ENCODE measurements at regions not wholly inside any gene's neighbourhood (a gene's known extent, or its start where the extent isn't known, plus 50 kb on each side); places are given as distances from the start of the nearest gene placed in this dataset.

DNA sequence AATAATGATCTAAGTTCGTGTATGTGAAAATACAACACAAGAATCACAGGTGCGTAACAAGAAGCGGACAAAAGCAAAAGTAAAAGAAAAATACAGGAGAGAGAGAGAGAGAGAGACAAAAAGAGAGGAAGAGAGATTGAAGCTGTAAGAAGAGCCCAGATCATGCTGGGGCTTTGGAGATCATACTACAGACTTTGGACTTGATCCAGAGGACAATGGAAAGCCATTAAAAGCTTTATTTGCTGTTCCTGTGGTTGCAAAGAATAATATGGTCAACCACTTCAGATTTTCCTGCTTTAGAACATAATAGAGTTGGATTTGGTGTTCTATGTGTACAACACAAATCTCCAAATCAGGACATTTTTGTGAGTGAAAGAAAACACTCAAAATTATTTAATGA is 561.4 kb downstream of the CAAP1 start:
- DNase-seq (ENCODE audit: low read depth in 4 of 4, low spot score in 3 of 4) = no peak

DNA sequence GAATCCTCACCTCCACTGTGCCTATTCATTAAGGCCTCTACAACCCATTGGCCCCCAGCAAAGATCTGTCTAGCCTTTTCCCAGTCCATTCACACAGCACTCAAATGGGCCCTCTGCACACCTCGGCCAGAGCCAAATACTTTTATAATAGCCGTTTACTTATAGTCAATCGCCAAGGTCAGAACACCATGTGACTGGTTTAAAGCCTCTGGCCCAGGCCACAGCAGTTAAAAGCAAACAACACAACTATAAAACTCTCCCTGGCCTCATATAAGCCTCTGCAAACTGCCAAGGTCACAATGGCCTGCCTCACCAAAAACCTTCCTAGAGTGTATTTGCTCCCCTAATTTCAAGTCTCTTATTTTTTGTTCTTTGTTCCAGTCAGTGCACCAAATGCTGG is 562.6 kb downstream of the CAAP1 start:
- DNase-seq (ENCODE audit: low read depth in 4 of 4, low spot score in 3 of 4) = no peak

DNA sequence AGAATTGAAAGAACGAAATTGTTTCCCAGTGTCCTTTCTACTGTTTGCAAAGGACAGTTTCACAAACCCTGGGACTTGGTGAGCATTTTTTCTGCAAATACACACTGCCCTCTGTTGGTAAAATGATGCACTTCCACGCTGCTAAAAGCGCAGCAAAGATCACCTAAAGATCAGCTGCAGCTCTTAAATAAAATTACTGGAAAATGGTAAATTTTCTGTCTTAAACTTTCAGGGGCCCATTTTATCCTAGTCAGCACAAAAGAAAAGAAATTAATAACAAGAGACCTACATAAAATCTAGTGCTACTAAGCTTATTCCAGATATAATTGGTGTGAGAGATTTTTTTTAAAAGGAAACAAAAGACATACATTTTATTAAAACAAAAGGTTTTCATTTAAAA is 566.0 kb downstream of the CAAP1 start:
- peak in 2 of 4 donors; percentile 44 to 47 for DNase-seq (ENCODE audit: low read depth in 4 of 4, low spot score in 3 of 4)

DNA sequence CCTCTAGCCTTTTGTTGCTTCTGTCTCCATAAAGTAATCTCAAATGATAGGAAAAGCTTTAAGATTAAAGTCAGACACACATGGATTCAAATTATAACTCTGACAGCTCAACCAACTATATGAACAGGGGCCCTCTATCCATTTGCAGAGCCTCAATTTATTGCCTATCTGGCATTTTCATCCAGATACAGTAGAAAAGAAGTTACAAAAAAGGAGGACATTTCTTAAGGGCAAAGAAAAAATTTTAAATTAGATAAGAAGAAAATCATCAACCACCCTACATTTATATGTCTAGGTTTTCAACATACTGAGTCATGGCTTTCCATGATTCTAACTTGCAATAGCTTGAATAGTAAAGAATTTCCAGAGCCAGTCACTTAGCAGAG is 567.2 kb downstream of the CAAP1 start:
- no peak for DNase-seq (ENCODE audit: low read depth in 4 of 4, low spot score in 3 of 4)

DNA sequence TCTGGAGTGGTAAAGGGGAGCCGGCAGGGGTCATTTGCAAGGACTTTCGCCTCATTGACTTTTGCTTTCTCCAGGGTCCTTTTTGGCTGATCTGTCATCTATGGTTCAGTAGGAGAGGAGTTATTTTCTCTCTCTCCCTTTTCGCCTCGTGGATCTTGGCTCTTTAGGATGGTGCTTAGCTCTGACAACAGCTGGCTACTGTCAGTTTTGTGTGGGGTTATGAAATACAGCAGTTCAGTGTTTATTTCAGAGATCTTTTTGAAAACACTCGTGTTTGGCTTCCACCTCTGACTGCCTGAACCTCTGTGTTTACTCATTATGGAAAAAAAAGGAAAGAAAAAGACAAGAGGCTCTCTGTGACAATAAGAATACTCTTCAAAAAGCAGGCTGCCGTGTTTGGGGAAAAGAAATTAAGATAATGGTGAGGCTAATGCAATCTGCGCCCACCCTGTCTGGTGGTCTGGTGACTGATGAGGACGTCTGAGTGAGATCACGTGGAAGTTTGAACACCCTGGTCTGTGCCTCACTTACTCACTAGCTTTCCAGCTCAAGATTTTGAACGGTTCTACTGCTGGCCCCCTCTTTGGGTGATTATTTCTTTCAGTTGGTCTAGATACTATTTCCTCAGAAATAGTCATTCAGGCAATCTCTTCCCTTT is 567.7 kb downstream of the CAAP1 start:
- no peak for DNase-seq (ENCODE audit: low read depth in 4 of 4, low spot score in 3 of 4)

DNA sequence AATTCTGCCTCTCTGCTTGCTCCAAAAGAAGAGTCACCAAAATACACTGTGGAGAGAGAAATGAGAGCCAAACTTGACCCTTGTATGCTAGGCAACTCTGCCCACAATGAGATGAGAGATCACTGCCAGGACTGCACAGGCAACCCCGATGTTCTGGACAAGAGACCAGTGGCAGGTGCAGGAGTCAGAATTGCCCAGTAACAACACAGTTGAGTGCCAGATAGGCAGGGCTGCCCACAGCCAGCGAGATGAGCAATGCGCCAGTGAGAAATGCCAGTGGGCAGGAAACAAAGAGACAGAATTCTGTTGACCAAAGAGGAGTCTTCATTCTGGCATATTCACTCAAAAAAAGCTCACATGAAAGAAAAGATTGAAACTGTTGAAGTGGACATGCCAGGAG is 570.7 kb downstream of the CAAP1 start:
- DNase-seq (ENCODE audit: low read depth in 4 of 4, low spot score in 3 of 4) = no peak

DNA sequence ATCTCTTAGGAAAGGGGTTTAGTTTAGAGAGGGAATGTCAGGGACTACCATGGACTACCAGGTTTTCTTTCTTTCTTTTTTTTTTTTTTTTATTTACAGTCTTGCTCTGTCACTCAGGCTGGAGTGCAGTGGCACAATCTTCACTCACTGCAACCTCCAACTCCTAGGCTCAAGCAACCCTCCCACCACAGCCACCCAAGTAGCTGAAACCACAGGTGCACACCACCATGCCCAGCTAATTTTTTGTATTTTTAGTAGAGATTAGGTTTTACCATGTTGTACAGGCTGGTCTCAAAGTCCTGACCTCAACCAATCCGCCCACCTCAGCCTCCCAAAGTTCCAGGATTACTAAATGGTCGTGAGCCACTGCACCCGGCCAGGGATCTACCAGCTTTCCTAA is 572.7 kb downstream of the CAAP1 start:
- no peak for DNase-seq (ENCODE audit: low read depth in 4 of 4, low spot score in 3 of 4)

DNA sequence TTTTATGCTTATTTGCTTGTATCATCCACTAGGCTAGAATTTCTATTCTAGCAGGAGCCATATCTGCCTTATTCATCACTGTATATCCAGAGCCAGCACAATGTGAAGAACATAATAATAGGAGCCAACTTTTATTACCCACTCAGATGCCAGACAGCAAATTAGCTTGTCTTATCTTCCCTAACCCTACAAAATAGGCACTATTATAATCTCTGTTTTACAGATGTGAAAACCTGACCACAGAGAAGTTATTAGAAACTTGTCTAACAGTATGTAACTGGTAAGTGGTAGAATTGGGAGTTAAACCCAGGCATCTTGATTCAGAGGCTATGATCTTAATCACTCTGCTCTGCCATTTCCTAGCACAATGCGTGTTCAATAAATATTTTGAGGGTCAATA is 579.5 kb downstream of the CAAP1 start:
- no peak for DNase-seq (ENCODE audit: low read depth in 4 of 4, low spot score in 3 of 4)

DNA sequence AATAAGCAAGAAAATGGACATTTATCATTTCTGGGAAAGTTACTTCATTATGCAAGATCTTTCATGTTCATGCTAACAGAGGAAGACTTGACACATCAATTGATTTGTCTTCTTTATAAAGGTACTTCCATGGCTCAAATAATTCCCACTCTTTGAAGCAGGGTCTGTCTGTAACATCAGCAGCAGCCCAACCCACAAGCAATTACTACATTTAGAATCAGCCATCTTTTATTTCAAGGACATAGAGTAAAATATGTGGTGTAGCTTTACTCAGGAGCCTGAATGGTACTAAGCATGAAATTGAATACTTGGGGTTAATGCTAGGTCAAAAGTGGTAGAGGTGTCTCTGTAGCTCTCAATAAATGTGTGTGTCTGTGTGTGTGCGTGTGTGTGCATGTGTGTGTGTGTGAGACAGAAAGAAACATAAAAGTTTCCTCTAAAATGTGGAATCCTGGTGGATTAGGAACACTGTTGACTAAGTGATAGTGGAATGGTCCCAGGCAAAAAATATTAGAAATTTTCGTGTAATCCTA is 581.1 kb downstream of the CAAP1 start:
- DNase-seq (ENCODE audit: low read depth in 4 of 4, low spot score in 3 of 4) = peak in 1 of 4 donors; percentile 32

DNA sequence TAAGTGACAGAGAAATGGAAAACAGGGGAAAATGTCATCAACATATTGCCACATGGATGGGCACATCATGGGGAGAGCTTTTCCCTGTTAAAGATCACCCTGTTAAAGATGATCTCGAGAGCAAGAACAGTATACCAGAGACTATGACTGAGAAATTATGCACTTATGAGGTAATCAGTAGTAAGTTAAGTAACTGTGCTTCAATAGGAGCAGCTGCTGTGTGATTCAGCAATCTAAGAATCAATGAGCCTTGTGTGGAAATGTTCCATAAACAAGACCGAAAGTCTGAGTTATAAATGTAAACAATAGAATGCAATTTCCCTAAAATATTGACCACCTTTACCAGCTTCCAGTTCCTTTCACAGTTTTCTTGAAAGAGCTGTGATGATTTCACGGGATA is 582.3 kb downstream of the CAAP1 start:
- no peak for DNase-seq (ENCODE audit: low read depth in 4 of 4, low spot score in 3 of 4)

DNA sequence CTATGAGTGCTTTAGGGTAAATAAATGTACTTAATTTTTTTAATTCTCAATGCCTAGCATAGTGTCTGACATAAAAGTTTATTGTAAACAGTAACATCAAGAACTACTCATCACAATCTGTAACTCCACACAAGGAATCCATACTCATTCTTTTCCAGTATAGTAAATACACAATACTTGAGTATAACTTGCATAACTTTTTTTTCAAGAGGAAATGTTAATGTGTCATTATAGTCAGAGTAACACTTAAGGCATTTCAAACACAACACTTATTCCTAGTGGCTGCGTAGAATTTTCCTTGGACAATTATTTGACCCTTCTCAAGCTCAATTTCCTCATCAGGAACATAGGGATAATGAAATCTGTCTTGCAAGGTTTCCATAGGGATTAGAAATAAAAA is 584.3 kb downstream of the CAAP1 start:
- DNase-seq (ENCODE audit: low read depth in 4 of 4, low spot score in 3 of 4) = no peak

DNA sequence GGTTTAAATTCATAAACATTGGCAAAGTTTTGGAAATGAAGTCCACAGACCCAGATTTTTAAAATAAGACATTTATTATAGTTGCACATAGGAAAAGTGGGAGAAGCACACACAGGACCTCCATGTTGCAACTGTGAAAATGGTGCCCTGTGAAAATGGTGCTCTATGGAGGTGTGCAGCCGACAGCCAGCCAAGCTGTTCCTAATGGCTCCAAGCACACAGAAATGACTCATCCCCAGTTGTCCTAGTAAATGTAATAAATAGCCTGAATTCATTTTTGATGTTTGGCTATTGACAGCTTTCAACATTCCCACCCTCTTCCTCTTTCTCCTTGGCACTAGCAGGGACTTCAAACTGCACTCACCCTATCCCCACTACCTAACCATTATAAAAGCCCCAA is 590.9 kb downstream of the CAAP1 start:
- no peak for DNase-seq (ENCODE audit: low read depth in 4 of 4, low spot score in 3 of 4)

DNA sequence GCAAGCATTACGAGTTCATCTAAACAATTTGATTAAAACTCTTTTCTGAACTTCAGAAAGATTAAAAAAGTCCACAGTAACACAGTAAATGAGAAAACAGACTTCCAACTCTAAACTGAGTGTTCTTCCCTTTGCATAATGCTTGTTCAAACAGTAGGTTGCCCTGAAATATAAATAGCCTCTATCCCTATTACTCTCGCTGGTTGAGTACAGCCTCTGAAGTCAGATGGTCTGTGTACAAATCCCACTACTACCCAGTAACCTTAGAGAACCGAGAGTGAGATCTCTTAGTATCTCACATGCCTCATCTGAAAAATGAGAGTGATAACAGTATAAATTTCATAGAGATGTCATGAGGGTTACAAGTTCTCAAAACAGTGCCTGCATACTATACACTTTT is 591.6 kb downstream of the CAAP1 start:
- DNase-seq (ENCODE audit: low read depth in 4 of 4, low spot score in 3 of 4) = no peak

DNA sequence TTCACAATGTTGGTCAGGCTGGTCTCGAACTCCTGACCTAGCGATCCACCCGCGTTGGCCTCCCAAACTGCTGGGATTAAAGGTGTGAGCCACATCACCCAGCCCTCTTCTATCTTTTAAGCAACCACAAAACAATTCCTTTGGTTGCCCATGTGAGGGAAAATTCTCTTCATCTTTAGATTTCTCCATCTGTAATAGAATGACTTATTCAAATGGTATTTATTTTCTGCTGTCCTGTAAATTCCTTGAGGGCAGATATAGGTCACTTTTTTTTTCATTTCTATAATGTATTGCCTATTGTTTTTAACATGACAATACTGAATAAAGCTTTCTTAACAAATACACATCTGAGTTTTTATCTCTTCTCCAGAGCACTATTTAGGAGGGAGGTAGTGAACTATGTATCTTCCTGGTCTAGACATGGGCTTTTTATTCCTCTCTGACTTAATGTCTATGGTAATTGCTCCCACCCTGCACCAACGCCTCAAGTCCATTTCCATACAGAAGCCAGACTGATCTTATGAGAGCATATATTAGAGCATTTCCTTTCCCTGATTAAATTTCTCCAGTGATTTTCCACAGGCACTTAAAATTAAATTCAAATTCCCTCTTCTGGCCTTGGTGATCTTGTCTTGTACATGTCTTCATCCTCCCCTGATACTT is 595.6 kb downstream of the CAAP1 start:
- DNase-seq (ENCODE audit: low read depth in 4 of 4, low spot score in 3 of 4) = no peak

DNA sequence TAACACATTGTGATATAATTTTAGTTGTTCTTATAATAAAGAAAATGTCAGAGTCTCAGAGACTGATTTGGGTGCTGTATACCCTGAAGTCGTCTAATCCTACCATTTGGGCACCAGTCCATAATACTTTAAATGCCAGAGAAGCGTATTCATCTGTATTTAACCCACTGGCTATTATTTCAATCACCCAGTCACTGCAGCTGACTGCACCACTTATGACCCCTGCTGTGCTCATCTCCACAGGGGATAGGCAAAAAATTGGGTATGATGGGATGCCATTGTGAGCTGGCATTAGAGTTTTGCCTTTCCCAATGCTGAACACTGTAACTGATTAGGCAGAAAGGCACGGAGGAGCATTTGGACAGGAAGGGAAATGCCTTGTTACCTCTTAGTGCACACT is 599.7 kb downstream of the CAAP1 start:
- no peak for DNase-seq (ENCODE audit: low read depth in 4 of 4, low spot score in 3 of 4)

DNA sequence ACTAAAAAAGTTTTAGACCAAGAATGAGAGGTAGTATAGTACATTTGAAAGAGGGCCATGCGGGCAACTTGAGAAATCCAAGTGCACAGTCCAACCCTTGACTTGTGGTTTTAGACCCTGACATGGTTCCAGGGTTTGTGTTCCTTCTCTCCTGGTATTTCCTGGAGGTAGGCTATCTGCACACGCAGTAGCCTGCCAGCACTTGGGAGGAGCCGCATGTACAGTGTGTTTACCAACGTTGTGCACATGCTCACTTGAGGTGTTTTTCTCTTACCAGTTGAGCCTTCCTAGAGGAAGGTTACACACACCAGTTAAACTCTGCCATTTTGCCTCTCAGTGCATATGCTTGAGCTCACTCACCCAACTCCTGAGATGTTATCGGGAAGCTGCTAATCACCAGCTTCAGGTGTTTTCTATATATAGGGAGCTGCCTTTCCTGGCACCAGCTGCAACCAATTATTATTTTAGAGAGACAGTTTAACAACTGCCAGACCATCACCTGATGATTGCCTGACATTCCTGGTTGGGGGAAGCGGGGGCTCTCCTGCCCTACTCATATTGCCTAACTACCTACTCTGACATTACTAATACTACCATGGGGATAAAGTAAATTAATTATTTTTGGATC is 593.4 kb upstream of the TUSC1 start:
- peak in 1 of 4 donors; percentile 4 for DNase-seq (ENCODE audit: low read depth in 4 of 4, low spot score in 3 of 4)

DNA sequence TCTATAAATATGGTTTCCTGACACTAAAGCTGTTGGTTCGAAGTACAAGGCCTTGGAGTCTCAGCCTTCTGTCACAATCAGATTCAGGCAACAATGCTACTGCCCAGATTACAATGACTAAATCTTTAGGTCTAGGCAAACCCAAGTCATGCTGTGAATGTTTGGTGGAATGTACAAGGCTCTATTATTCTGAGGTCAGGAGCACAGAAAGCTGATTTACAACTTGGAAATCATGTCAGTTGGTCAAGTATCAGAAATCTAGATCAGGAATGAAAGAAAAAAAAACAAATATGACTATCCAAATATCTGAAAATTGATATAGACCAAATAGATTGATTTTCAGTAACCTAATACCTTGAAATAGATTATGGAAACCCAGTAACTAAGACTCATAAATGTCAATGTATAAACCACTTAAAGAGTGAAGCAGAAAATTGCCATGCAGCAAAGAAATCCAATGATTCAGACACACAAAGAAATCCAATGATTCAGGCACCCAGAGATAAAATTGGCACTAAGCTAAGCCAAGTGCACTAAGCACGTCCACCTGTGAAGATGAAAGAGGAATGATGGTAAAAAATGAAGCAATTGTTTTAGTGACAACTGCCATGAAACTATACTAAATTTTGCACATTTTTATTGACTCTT is 588.0 kb upstream of the TUSC1 start:
- DNase-seq (ENCODE audit: low read depth in 4 of 4, low spot score in 3 of 4) = no peak

DNA sequence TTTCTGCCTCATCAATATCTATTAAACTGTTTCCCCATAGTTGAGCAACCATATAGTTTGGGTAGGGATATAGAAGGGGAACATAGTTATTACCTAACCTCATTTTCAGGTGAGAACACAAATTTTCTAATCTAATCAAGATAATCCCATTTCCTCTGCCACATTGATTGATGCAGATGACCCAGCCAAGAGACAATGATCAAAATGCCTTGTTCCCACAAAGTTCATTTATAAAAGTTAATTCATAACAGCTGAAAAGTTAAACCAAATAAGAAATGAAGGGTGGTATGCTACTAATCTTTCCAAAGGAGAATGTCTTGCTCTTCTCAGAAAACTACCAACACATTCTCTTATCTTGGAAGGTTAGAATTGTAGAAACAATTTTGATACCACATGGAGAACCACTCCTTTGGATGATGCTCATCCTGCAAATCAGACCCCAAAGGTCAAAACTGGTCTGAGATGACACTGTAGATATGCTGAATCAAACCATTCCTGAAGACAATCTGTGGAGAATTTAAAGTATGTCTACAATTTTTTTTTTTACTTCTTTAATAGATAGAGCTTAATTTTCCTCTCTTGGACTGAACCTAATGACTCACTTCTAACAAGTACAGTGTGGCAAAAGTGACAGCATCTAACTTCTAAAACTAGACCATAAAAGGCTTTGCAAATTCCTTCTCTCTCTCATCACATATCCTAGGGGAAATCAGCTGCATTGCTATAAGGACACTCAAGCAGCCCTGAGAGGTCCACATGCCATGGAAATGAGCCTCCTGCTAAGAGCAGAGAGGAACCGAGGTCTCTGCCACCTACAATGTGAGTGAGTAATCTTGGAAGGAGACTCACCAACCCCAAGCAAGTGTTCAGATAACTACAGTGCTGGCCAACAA is 586.7 kb upstream of the TUSC1 start:
- no peak for DNase-seq (ENCODE audit: low read depth in 4 of 4, low spot score in 3 of 4)

DNA sequence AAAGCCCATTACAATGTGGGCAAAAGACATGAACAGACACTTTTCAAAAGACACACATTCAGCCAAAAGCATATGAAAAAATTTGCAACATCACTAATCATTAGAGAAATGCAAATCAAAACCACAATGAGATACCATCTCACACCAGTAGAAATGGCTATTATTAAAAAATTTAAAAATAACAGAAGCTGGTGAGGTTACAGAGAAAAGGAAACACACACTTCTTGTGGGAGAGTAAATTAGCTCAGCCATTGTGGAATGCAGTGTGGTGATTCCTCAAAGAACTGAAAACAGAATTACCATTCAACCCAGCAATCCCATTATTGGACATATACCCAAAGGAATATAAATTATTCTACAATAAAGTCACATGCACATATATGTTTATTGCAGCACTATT is 585.2 kb upstream of the TUSC1 start:
- no peak for DNase-seq (ENCODE audit: low read depth in 4 of 4, low spot score in 3 of 4)

DNA sequence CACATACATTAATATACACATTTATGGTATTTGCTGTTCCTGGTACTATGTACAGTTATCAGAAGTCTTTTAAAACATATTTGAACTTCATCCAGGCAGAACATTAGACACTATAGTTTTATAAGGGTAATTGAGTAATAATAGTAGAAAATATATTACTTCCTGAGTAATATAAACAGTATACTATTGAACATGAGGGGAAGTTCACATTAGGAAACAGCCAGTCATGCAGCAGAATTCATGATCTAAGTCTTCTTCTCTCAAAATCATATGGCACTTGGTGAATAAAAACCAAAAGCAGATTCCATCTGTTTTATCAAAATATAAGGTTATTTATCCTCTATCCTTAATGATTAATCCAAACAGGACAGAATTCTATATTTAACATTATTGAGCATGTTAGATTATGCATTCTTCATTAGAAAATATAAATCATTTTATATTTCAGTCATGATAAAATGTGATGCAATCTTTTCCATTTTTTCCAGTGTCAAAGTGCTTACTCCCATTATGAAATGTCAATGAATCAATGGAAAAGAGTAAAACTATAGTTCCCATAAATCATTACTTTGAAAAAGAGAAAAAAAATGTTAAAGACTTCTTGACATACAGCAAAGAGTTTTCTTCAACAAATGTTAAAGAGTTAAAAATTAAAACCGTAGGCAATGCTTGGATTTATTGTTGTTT is 584.3 kb upstream of the TUSC1 start:
- no peak for DNase-seq (ENCODE audit: low read depth in 4 of 4, low spot score in 3 of 4)
